B cell (primary cell): ENCODE measurements at regions not wholly inside any gene's neighbourhood (a gene's known extent, or its start where the extent isn't known, plus 50 kb on each side); places are given as distances from the start of the nearest gene placed in this dataset.

Source experiments
- ATAC-seq: fragments of 200-7000 bp; cut with Tn5 transposase; one replicate; pipeline ENCODE4 v1.10.0; 2021; ENCODE audit warnings: low read depth, mild to moderate bottlenecking, moderate number of reproducible peaks, moderate library complexity
- CTCF ChIA-PET: fragments of 350-600 bp; sonication (Branson Sonifier 250); formaldehyde crosslinking; loops from one replicate; lab custom pipeline; 2021; ENCODE audit warnings: antibody characterized with exemption, inconsistent platforms; lab: Charles Lee
- POLR2A ChIA-PET: fragments of 350-600 bp; sonication (Branson Sonifier 250); formaldehyde crosslinking; loops from one replicate; lab custom pipeline; 2021; ENCODE audit warnings: antibody characterized with exemption; lab: Charles Lee
- DNase-seq: peaks from one replicate; pipeline ENCODE4 v3.0.0; 2013
- H2AFZ ChIP-seq: 2 replicates; pipeline ENCODE4 v1.6.1; 2012; ENCODE audit warnings: mild to moderate bottlenecking, low read depth, low read length; ENCODE audit not compliant: insufficient read depth, poor library complexity, severe bottlenecking
- H3K27ac ChIP-seq, 2 donors: 1 replicate in 1 of 2; 2 replicates in 1 of 2; pipeline ENCODE4 v1.5.1; 2012 to 2013; ENCODE audit warnings: low read length in 2 of 2, mild to moderate bottlenecking in 2 of 2, moderate library complexity in 1 of 2
- H3K27me3 ChIP-seq, 4 experiments: fragments of 200-600 bp in 1 of 4; sonication (generic) in 1 of 4; replicated peaks in 1 of 4; 1 replicate in 2 of 4; 2 replicates in 2 of 4; pipeline versions ENCODE4 v1.6.1 to v1.7.0; 2013 to 2016; ENCODE audit warnings: low read length in 3 of 4, mild to moderate bottlenecking in 2 of 4, mixed read lengths in 1 of 4, moderate library complexity in 1 of 4; ENCODE audit not compliant: insufficient read depth in 4 of 4, control insufficient read depth in 3 of 4; ENCODE audit errors: control extremely low read depth in 1 of 4
- H3K36me3 ChIP-seq, 2 experiments: replicated peaks in 1 of 2; 1 replicate in 1 of 2; 2 replicates in 1 of 2; pipeline versions ENCODE4 v1.6.1 to v1.7.1; 2013; ENCODE audit warnings: low read length in 1 of 2; ENCODE audit not compliant: insufficient read depth in 2 of 2, control insufficient read depth in 1 of 2; ENCODE audit errors: control extremely low read depth in 1 of 2, extremely low read depth in 1 of 2
- H3K4me1 ChIP-seq, 2 donors: fragments of 200-600 bp in 1 of 2; sonication (generic) in 1 of 2; 1 replicate in 1 of 2; 2 replicates in 1 of 2; pipeline versions ENCODE4 v1.5.1 to v1.6.1; 2013 to 2017; ENCODE audit warnings: low read length in 2 of 2; ENCODE audit not compliant: control insufficient read depth in 2 of 2, insufficient read depth in 2 of 2
- H3K4me2 ChIP-seq: replicated peaks from 2 replicates; pipeline ENCODE3; 2012; ENCODE audit warnings: mild to moderate bottlenecking, low read depth, low read length; ENCODE audit not compliant: poor library complexity, severe bottlenecking
- H3K4me3 ChIP-seq, 5 experiments: fragments of 200-600 bp in 1 of 5; sonication (generic) in 1 of 5; 1 replicate in 3 of 5; 2 replicates in 2 of 5; pipeline versions ENCODE4 v1.5.1 to v1.7.0; 2011 to 2016; ENCODE audit warnings: low read length in 4 of 5, mild to moderate bottlenecking in 4 of 5, low read depth in 2 of 5, control low read depth in 1 of 5, moderate library complexity in 1 of 5; ENCODE audit not compliant: insufficient read depth in 1 of 5; ENCODE audit errors: control extremely low read depth in 1 of 5, extremely low read depth in 1 of 5
- H3K79me2 ChIP-seq: fragments of 200-600 bp; sonication (generic); one replicate; pipeline ENCODE4 v1.6.0; 2016; ENCODE audit warnings: low read length; ENCODE audit not compliant: control insufficient read depth, insufficient read depth
- H3K9ac ChIP-seq: fragments of 200-600 bp; sonication (generic); 2 replicates; pipeline ENCODE4 v1.6.1; 2017; ENCODE audit warnings: mild to moderate bottlenecking, low read length, moderate library complexity
- H3K9me3 ChIP-seq, 3 donors: one replicate each; pipeline versions ENCODE4 v1.6.1 to v1.7.1; 2013; ENCODE audit warnings: low read length in 2 of 3; ENCODE audit not compliant: control insufficient read depth in 2 of 3, insufficient read depth in 1 of 3; ENCODE audit errors: control extremely low read depth in 1 of 3
- H4K20me1 ChIP-seq: 2 replicates; pipeline ENCODE4 v1.6.0; 2012; ENCODE audit warnings: mild to moderate bottlenecking, low read length; ENCODE audit not compliant: insufficient read depth, control insufficient read depth, poor library complexity, severe bottlenecking
- H3K27ac Mint-ChIP-seq: one replicate; pipeline ENCODE4 v1.8.0; 2021; ENCODE audit warnings: mixed read lengths
- H3K27me3 Mint-ChIP-seq: one replicate; pipeline ENCODE4 v1.8.0; 2021; ENCODE audit warnings: mixed read lengths
- H3K4me1 Mint-ChIP-seq: one replicate; pipeline ENCODE4 v1.8.0; 2021; ENCODE audit warnings: mixed read lengths
- H3K4me3 Mint-ChIP-seq: one replicate; pipeline ENCODE4 v1.8.0; 2021; ENCODE audit warnings: mixed read lengths
- H3K9me3 Mint-ChIP-seq: one replicate; pipeline ENCODE4 v1.8.0; 2022; ENCODE audit warnings: mixed read lengths; ENCODE audit not compliant: insufficient read depth
- EZH2 ChIP-seq: IDR thresholded peaks from 2 replicates; pipeline ENCODE4 v1.6.1; 2012; ENCODE audit warnings: borderline replicate concordance, low read depth, mild to moderate bottlenecking, moderate library complexity, low read length; ENCODE audit not compliant: insufficient read depth, poor library complexity, severe bottlenecking
- WGBS: methylation state at CpG from one replicate; pipeline ENCODE4 v1.1.5; 2013; ENCODE audit warnings: missing lambda C conversion rate; ENCODE audit not compliant: insufficient coverage; 5-methylcytosine and 5-hydroxymethylcytosine counted together
- intact Hi-C: fragments of 100-400 bp; cut with micrococcal nuclease; formaldehyde crosslinking; loops from one replicate; pipeline ENCODE4 v1.10.0; 2022
- TF ChIP-seq, protein P1 (sequence below): fragments of 200-600 bp; IDR thresholded peaks from one replicate; pipeline ENCODE4 v1.8.0; 2022; ENCODE audit warnings: antibody characterized with exemption, mild to moderate bottlenecking

- Histone ChIP-seq H3K27ac (no peak overlapping the region), H3K4me3 (no peak overlapping the region), H2AFZ (no peak overlapping the region), H3K4me2 (no peak overlapping the region), H3K9ac (no peak overlapping the region), H3K79me2 (no peaks in the 10 kb centered on the region), H3K4me1 (no peaks in the 10 kb centered on the region), H4K20me1 (no peaks in the 10 kb centered on the region), H3K9me3 (no peaks in the 10 kb centered on the region), H3K36me3 (no peaks in the 10 kb centered on the region), H3K27me3 (no peaks in the 10 kb centered on the region)
- Mint-ChIP-seq H3K4me3 (no peak overlapping the region), H3K9me3 (no peaks in the 10 kb centered on the region), H3K27ac (no peak overlapping the region), H3K4me1 (no peaks in the 10 kb centered on the region), H3K27me3 (no peaks in the 10 kb centered on the region)
- POLR2A ChIA-PET, result no interaction called here
- TF ChIP-seq EZH2, result no peak
- TF ChIP-seq, protein P1, sequence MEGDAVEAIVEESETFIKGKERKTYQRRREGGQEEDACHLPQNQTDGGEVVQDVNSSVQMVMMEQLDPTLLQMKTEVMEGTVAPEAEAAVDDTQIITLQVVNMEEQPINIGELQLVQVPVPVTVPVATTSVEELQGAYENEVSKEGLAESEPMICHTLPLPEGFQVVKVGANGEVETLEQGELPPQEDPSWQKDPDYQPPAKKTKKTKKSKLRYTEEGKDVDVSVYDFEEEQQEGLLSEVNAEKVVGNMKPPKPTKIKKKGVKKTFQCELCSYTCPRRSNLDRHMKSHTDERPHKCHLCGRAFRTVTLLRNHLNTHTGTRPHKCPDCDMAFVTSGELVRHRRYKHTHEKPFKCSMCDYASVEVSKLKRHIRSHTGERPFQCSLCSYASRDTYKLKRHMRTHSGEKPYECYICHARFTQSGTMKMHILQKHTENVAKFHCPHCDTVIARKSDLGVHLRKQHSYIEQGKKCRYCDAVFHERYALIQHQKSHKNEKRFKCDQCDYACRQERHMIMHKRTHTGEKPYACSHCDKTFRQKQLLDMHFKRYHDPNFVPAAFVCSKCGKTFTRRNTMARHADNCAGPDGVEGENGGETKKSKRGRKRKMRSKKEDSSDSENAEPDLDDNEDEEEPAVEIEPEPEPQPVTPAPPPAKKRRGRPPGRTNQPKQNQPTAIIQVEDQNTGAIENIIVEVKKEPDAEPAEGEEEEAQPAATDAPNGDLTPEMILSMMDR, result no peak
- WGBS, result no CpG with 5 or more reads among the region's 2 CpGs
- ATAC-seq (no peak), DNase-seq (no peak)
- intact Hi-C loops, result loop anchor here (5.0 kb wide), 1 partner anchor 942 kb away; no protein-coding TSS in a partner anchor
- CTCF ChIA-PET, result interaction anchor here (1.5 kb wide), 1 partner anchor 9 kb away, joined by 3 read pairs; no protein-coding TSS in a partner anchor
Observed at GRCh38 chr6:120489941-120490340, 844.3 kb downstream of the TBC1D32 start.

- Histone ChIP-seq H3K36me3 (no peaks in the 10 kb centered on the region), H3K4me1 (no peaks in the 10 kb centered on the region), H3K9ac (no peak overlapping the region), H3K4me3 (no peak overlapping the region), H4K20me1 (no peaks in the 10 kb centered on the region), H3K27ac (no peak overlapping the region), H3K4me2 (no peak overlapping the region), H3K79me2 (no peaks in the 10 kb centered on the region), H3K9me3 (peaks cover 0 to 4% (median 0%) of the 10 kb centered on the region in 3 donors), H2AFZ (no peak overlapping the region), H3K27me3 (no peaks in the 10 kb centered on the region)
- ATAC-seq (no peak), DNase-seq (no peak)
- Mint-ChIP-seq H3K4me1 (no peaks in the 10 kb centered on the region), H3K27me3 (no peaks in the 10 kb centered on the region), H3K4me3 (no peak overlapping the region), H3K9me3 (peaks cover 14% of the 10 kb centered on the region), H3K27ac (no peak overlapping the region)
- CTCF ChIA-PET, result no interaction called here
- intact Hi-C loops, result no loop called here
- no peak for TF ChIP-seq EZH2
- TF ChIP-seq, protein P1, result no peak
- 100% methylated on average over 1 of the region's 2 CpGs for WGBS
- POLR2A ChIA-PET, result no interaction called here
Observed at GRCh38 chr6:120484146-120484545, 850.1 kb downstream of the TBC1D32 start.
